IMR-90 (cell line): ENCODE measurements at regions not wholly inside any gene's neighbourhood (a gene's known extent, or its start where the extent isn't known, plus 50 kb on each side); places are given as distances from the start of the nearest gene placed in this dataset.

ENCODE experiments used
- BHLHE40 ChIP-seq: fragments of 150-350 bp; IDR thresholded peaks from 2 replicates; pipeline ENCODE4 v1.6.1; 2016; ENCODE audit warnings: mild to moderate bottlenecking, low read depth, low read length
- CEBPB ChIP-seq: IDR thresholded peaks from 2 replicates; pipeline ENCODE4 v1.6.1; 2012; ENCODE audit warnings: low read depth, low read length, improper control_type of control experiment
- MXI1 ChIP-seq: IDR thresholded peaks from 2 replicates; pipeline ENCODE4 v1.6.1; 2012; ENCODE audit warnings: low read depth, mild to moderate bottlenecking, low read length, moderate library complexity, borderline replicate concordance
- POLR2A ChIP-seq: IDR thresholded peaks from 2 replicates; pipeline ENCODE4 v1.6.1; 2012; ENCODE audit warnings: mild to moderate bottlenecking, low read depth, low read length
- RFX5 ChIP-seq: IDR thresholded peaks from 2 replicates; pipeline ENCODE4 v1.8.0; 2012; ENCODE audit warnings: low read depth, mild to moderate bottlenecking, low read length, moderate library complexity
- TF ChIP-seq, protein P1 (sequence below): conservative IDR thresholded peaks from 2 replicates; pipeline ENCODE4 v1.5.1; 2012; ENCODE audit warnings: mild to moderate bottlenecking, low read depth, low read length, improper control_type of control experiment

DNA sequence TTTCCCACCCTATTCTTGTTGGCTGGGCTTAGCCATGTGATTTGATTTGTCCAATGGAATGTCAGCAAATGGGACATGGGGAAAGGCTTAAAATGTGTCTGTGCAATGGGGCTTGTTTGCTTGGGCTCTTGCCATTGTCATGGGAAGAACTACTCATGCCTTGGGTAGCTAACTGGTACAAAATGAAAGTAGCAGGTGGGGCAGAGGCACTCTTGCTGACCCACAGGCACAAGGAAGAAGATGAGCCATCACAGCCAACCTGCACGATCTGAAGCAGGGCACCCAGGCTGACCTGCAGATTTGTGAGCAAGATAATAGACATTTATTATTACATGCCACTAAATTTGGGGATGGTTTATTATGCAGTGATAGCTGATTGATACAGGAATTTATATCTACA, 305.9 kb upstream of the CAMK1G start:
- TF ChIP-seq, protein P1, sequence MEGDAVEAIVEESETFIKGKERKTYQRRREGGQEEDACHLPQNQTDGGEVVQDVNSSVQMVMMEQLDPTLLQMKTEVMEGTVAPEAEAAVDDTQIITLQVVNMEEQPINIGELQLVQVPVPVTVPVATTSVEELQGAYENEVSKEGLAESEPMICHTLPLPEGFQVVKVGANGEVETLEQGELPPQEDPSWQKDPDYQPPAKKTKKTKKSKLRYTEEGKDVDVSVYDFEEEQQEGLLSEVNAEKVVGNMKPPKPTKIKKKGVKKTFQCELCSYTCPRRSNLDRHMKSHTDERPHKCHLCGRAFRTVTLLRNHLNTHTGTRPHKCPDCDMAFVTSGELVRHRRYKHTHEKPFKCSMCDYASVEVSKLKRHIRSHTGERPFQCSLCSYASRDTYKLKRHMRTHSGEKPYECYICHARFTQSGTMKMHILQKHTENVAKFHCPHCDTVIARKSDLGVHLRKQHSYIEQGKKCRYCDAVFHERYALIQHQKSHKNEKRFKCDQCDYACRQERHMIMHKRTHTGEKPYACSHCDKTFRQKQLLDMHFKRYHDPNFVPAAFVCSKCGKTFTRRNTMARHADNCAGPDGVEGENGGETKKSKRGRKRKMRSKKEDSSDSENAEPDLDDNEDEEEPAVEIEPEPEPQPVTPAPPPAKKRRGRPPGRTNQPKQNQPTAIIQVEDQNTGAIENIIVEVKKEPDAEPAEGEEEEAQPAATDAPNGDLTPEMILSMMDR, result no peak
- TF ChIP-seq MXI1 (no peak), RFX5 (no peak), POLR2A (no peak), CEBPB (no peak), BHLHE40 (no peak)
